Skeletal muscle tissue (tissue), 3 donors: ENCODE measurements at regions not wholly inside any gene's neighbourhood (a gene's known extent, or its start where the extent isn't known, plus 50 kb on each side); places are given as distances from the start of the nearest gene placed in this dataset.

Source experiments
- H3K27ac ChIP-seq: one replicate; pipeline ENCODE4 v1.7.0; 2013; ENCODE audit warnings: mild to moderate bottlenecking, low read depth, low read length, inconsistent platforms
- H3K27me3 ChIP-seq, 3 donors: one replicate each; pipeline ENCODE4 v1.7.0; 2013; ENCODE audit warnings: low read length in 3 of 3; ENCODE audit not compliant: control insufficient read depth in 3 of 3, insufficient read depth in 3 of 3
- H3K36me3 ChIP-seq, 3 donors: one replicate each; pipeline ENCODE4 v1.7.0; 2013; ENCODE audit warnings: low read length in 3 of 3; ENCODE audit not compliant: control insufficient read depth in 3 of 3, insufficient read depth in 3 of 3
- H3K4me1 ChIP-seq, 3 donors: one replicate each; pipeline ENCODE4 v1.7.0; 2013; ENCODE audit warnings: low read length in 3 of 3, mild to moderate bottlenecking in 3 of 3; ENCODE audit not compliant: control insufficient read depth in 3 of 3, insufficient read depth in 3 of 3
- H3K4me3 ChIP-seq, 3 donors: one replicate each; pipeline ENCODE4 v1.7.0; 2013; ENCODE audit warnings: low read length in 3 of 3
- H3K9ac ChIP-seq, 3 donors: one replicate each; pipeline ENCODE4 v1.7.0; 2013; ENCODE audit warnings: low read length in 3 of 3, mild to moderate bottlenecking in 3 of 3, moderate library complexity in 2 of 3, low read depth in 1 of 3
- H3K9me3 ChIP-seq, 3 donors: one replicate each; pipeline ENCODE4 v1.7.0; 2013; ENCODE audit warnings: low read length in 3 of 3; ENCODE audit not compliant: control insufficient read depth in 3 of 3
- donor health status: Osteomylitis.

GRCh38 chr22:34903416-34903815 lies 162.5 kb upstream of the ISX start:
- Histone ChIP-seq H3K36me3 (no peaks in the 10 kb centered on the region), H3K4me3 (no peak overlapping the region), H3K9ac (no peak overlapping the region), H3K27ac (no peak overlapping the region), H3K9me3 (peaks cover 0 to 3% (median 0%) of the 10 kb centered on the region in 3 donors), H3K27me3 (no peaks in the 10 kb centered on the region), H3K4me1 (no peaks in the 10 kb centered on the region)

GRCh38 chr22:34904486-34904885 lies 161.5 kb upstream of the ISX start:
- H3K4me1 ChIP-seq, result no peaks in the 10 kb centered on the region
- no peak overlapping the region for H3K9ac ChIP-seq
- H3K27me3 ChIP-seq, result no peaks in the 10 kb centered on the region
- H3K4me3 ChIP-seq, result no peak overlapping the region
- no peaks in the 10 kb centered on the region for H3K36me3 ChIP-seq
- H3K9me3 ChIP-seq, result peaks cover 0 to 3% (median 0%) of the 10 kb centered on the region in 3 donors
- no peak overlapping the region for H3K27ac ChIP-seq

DNA sequence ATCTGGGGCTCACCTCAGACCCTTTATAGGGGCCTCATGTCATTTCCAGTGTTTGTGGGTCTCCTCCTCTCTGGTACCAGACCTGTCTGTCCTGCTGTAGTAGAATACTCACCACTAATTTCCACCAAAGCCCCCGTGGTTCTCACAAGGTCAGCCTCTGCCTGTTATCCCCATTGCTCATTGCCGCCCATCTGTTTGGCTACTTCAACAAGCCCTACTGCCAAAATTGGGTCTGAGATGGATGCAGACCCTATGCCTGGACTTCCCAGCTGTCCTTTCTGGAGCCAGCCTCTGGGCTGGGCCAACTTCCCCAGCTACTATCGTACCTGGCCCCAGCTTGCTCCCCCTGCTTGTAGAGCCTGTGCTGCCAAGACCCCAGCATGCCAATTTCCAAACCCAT lies 152.1 kb upstream of the ISX start:
- peaks cover 0 to 3% (median 0%) of the 10 kb centered on the region in 3 donors for H3K9me3 ChIP-seq
- no peaks in the 10 kb centered on the region for H3K4me1 ChIP-seq
- H3K27me3 ChIP-seq, result peaks cover 0 to 6% (median 0%) of the 10 kb centered on the region in 3 donors
- no peak overlapping the region for H3K9ac ChIP-seq
- H3K27ac ChIP-seq, result no peak overlapping the region
- no peaks in the 10 kb centered on the region for H3K36me3 ChIP-seq
- H3K4me3 ChIP-seq, result no peak overlapping the region

DNA sequence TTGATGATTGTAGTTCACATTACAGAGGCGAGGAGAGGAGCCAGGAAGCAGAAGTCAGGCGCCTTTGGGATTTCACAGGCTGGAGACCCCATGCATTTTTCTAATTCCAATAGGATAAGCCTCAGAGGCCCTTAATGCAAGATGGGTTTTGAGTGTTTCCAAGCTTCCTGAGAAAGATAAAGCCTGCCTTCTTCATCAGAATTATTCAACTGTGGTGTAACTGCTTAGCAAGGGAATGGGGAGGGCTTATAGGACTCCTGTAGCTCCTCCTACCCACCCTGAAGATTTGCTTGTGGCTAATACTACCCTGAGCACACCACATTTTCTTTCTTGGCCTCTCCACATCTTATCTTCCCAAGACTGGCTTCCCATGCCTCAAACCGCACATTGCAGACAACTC lies 151.1 kb upstream of the ISX start:
- H3K36me3 ChIP-seq, result no peaks in the 10 kb centered on the region
- H3K9me3 ChIP-seq, result peaks cover 0 to 3% (median 0%) of the 10 kb centered on the region in 3 donors
- no peak overlapping the region for H3K9ac ChIP-seq
- H3K27ac ChIP-seq, result no peak overlapping the region
- no peak overlapping the region for H3K4me3 ChIP-seq
- no peaks in the 10 kb centered on the region for H3K4me1 ChIP-seq
- peaks cover 0 to 8% (median 0%) of the 10 kb centered on the region in 3 donors for H3K27me3 ChIP-seq

GRCh38 chr22:34917239-34917638 lies 148.7 kb upstream of the ISX start:
- no peaks in the 10 kb centered on the region for H3K4me1 ChIP-seq
- peaks cover 0 to 3% (median 0%) of the 10 kb centered on the region in 3 donors for H3K9me3 ChIP-seq
- peaks cover 0 to 8% (median 0%) of the 10 kb centered on the region in 3 donors for H3K27me3 ChIP-seq
- no peak overlapping the region for H3K4me3 ChIP-seq
- no peak overlapping the region for H3K27ac ChIP-seq
- no peak overlapping the region for H3K9ac ChIP-seq
- H3K36me3 ChIP-seq, result no peaks in the 10 kb centered on the region

DNA sequence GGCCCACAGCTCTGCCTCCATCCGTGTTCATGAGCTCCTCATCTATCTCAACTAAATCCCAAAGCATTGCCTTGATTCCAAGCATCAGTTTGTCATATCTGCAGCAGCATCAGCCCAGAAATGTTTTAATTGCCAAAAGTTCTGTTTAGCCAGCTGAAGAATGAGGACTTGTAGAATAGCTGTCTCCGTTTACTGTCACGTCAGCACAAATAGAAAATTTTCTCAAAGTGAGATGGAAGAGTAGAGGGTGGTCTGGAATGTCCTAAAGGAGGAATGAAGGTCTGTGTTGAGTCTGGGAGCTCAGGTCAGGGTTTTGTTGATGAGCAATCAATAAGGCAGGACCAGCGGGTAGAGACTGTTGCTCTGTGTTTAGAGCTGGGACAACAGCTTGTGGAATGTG lies 134.9 kb upstream of the ISX start:
- Histone ChIP-seq H3K9me3 (no peaks in the 10 kb centered on the region), H3K4me3 (no peak overlapping the region)

GRCh38 chr22:34934261-34934660 lies 131.7 kb upstream of the ISX start:
- Histone ChIP-seq H3K27ac (no peak overlapping the region), H3K27me3 (peaks cover 0 to 13% (median 0%) of the 10 kb centered on the region in 3 donors), H3K4me1 (no peaks in the 10 kb centered on the region), H3K4me3 (no peak overlapping the region), H3K9ac (no peak overlapping the region), H3K36me3 (no peaks in the 10 kb centered on the region), H3K9me3 (peaks cover 0 to 3% (median 2%) of the 10 kb centered on the region in 3 donors)

More for the DNA sequence above, 134.9 kb upstream of the ISX start:
- Histone ChIP-seq H3K27me3 (peaks cover 0 to 13% (median 0%) of the 10 kb centered on the region in 3 donors), H3K36me3 (no peaks in the 10 kb centered on the region), H3K4me1 (no peaks in the 10 kb centered on the region), H3K27ac (no peak overlapping the region), H3K9ac (no peak overlapping the region)

DNA sequence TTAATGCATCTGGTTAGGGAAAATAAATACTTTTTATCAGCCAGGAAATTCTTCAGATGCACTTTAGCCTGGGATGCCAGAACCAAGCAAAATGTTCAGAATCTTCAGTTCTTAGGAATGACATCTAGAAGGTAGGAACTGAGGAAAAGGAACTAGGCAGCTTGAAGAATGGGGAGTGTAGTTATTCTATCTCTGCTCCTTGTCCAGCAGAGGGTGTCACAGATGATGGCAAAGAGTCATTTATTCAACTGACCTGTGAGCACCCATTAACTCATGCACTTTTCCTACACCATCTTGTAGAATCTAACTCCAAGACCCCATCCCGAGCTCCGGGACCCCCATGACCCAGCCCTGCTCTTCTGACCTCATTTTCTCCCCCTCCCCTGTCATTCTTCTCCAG lies 122.1 kb upstream of the ISX start:
- Histone ChIP-seq H3K9ac (no peak overlapping the region), H3K27ac (no peak overlapping the region), H3K36me3 (no peaks in the 10 kb centered on the region), H3K9me3 (peaks cover 0 to 4% (median 3%) of the 10 kb centered on the region in 3 donors), H3K4me1 (no peaks in the 10 kb centered on the region), H3K4me3 (no peak overlapping the region), H3K27me3 (peaks cover 0 to 3% (median 2%) of the 10 kb centered on the region in 3 donors)

GRCh38 chr22:34946339-34946985 lies 119.5 kb upstream of the ISX start:
- Histone ChIP-seq H3K9ac (no peak overlapping the region), H3K4me3 (no peak overlapping the region), H3K36me3 (no peaks in the 10 kb centered on the region), H3K4me1 (no peaks in the 10 kb centered on the region), H3K27me3 (peaks cover 0 to 3% (median 2%) of the 10 kb centered on the region in 3 donors), H3K27ac (no peak overlapping the region), H3K9me3 (peaks cover 0 to 4% (median 0%) of the 10 kb centered on the region in 3 donors)

GRCh38 chr22:34950489-34950888 lies 115.5 kb upstream of the ISX start:
- no peaks in the 10 kb centered on the region for H3K9me3 ChIP-seq
- H3K27me3 ChIP-seq, result peaks cover 0 to 5% (median 0%) of the 10 kb centered on the region in 3 donors
- no peak overlapping the region for H3K27ac ChIP-seq
- H3K4me1 ChIP-seq, result no peaks in the 10 kb centered on the region
- no peak overlapping the region for H3K9ac ChIP-seq
- H3K4me3 ChIP-seq, result no peak overlapping the region
- no peaks in the 10 kb centered on the region for H3K36me3 ChIP-seq
